Ovary (tissue), 3 donors: ENCODE measurements at regions not wholly inside any gene's neighbourhood (a gene's known extent, or its start where the extent isn't known, plus 50 kb on each side); places are given as distances from the start of the nearest gene placed in this dataset.

Source experiments
- CTCF ChIP-seq, 3 donors: fragments of 450-650 bp in 2 of 3; fragments of 200-600 bp in 1 of 3; IDR thresholded peaks; one replicate each; pipeline versions ENCODE4 v1.5.1 to v1.8.0; 2016 to 2022; ENCODE audit warnings: antibody characterized with exemption in 3 of 3, mild to moderate bottlenecking in 1 of 3
- EP300 ChIP-seq: sonication (generic); formaldehyde crosslinking; IDR thresholded peaks from one replicate; pipeline ENCODE4 v1.6.1; 2017; ENCODE audit warnings: antibody characterized with exemption
- POLR2A ChIP-seq: fragments of 450-650 bp; IDR thresholded peaks from one replicate; pipeline ENCODE4 v1.6.1; 2017; ENCODE audit warnings: antibody characterized with exemption, mild to moderate bottlenecking, moderate library complexity
- donor health status: DM: no; HTN: no; CAD: no.

- TF ChIP-seq CTCF (IDR thresholded peaks at IDR 0.05) (no peak), POLR2A (no peak), EP300 (no peak)
Measured at GRCh38 chr6:68144667-68145066, 490.4 kb upstream of the ADGRB3 start.
